ENCODE measurements at regions not wholly inside any gene's neighbourhood (a gene's known extent, or its start where the extent isn't known, plus 50 kb on each side); places are given as distances from the start of the nearest gene placed in this dataset.

DNA sequence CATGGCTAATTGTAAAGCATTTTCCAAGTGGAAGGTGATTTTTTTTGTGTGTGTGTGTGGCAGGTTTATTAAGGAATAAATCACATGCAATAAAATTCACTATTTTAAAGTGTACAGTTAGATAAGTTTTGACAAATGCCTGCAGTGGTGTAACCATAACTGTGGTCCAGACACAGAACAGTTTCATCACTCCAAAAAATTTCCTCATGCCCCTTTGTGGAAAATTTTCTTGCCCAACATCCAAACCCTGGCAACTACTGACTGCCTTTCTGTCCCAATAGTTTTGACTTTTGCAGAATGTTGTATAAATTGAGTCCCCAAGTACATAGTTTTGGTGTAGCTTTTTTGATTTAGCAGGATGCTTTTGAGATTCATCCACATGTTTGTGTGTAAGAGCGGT is 135.1 kb upstream of the KLHL25 start:
- TF ChIP-seq, protein P1, sequence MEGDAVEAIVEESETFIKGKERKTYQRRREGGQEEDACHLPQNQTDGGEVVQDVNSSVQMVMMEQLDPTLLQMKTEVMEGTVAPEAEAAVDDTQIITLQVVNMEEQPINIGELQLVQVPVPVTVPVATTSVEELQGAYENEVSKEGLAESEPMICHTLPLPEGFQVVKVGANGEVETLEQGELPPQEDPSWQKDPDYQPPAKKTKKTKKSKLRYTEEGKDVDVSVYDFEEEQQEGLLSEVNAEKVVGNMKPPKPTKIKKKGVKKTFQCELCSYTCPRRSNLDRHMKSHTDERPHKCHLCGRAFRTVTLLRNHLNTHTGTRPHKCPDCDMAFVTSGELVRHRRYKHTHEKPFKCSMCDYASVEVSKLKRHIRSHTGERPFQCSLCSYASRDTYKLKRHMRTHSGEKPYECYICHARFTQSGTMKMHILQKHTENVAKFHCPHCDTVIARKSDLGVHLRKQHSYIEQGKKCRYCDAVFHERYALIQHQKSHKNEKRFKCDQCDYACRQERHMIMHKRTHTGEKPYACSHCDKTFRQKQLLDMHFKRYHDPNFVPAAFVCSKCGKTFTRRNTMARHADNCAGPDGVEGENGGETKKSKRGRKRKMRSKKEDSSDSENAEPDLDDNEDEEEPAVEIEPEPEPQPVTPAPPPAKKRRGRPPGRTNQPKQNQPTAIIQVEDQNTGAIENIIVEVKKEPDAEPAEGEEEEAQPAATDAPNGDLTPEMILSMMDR (IDR thresholded peaks at IDR 0.05; ENCODE audit: low read depth, low read length): no peak
- TF ChIP-seq EZH2phosphoT487 (IDR thresholded peaks at IDR 0.05; ENCODE audit: low read depth): no peak
